ENCODE measurements at regions not wholly inside any gene's neighbourhood (a gene's known extent, or its start where the extent isn't known, plus 50 kb on each side); places are given as distances from the start of the nearest gene placed in this dataset.

DNA sequence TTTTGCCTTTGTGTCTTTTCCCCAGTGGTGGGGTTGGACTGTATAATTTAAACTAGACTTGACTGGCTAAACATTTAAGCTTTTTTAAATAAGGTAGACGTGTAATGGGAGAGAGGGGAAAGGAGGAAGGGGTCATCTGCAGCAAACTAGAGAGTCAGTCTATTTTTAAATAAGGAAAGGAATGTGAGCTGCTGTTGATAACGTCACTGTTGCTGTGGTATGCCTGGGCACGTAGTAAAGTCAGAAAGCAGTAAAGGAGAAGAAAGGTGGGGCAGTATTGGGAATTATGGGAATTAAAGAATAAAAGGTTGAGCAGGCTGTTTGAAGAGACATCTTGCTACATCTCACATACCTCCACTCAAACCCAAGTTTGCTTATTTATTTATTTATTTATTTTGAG, 80.4 kb upstream of the FSHB start:
- H3K9me3 ChIP-seq: no peaks in the 10 kb centered on the region
- no peak overlapping the region for H3K4me3 ChIP-seq
- TF ChIP-seq POLR2A (IDR thresholded peaks at IDR 0.05) (no peak), POLR2AphosphoS5 (IDR thresholded peaks at IDR 0.05) (no peak), EP300 (IDR thresholded peaks at IDR 0.05) (no peak)
- TF ChIP-seq, protein P1, sequence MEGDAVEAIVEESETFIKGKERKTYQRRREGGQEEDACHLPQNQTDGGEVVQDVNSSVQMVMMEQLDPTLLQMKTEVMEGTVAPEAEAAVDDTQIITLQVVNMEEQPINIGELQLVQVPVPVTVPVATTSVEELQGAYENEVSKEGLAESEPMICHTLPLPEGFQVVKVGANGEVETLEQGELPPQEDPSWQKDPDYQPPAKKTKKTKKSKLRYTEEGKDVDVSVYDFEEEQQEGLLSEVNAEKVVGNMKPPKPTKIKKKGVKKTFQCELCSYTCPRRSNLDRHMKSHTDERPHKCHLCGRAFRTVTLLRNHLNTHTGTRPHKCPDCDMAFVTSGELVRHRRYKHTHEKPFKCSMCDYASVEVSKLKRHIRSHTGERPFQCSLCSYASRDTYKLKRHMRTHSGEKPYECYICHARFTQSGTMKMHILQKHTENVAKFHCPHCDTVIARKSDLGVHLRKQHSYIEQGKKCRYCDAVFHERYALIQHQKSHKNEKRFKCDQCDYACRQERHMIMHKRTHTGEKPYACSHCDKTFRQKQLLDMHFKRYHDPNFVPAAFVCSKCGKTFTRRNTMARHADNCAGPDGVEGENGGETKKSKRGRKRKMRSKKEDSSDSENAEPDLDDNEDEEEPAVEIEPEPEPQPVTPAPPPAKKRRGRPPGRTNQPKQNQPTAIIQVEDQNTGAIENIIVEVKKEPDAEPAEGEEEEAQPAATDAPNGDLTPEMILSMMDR (IDR thresholded peaks at IDR 0.05): no peak
- no peak for ATAC-seq
- WGBS, 2 donors (ENCODE audit: low coverage in 1 of 2): 11 to 13% methylated on average over 3 of the region's 3 CpGs
- H3K4me1 ChIP-seq: peaks cover 0 to 17% (median 0%) of the 10 kb centered on the region in 3 donors
- no peak overlapping the region for H3K27ac ChIP-seq
- no peaks in the 10 kb centered on the region for H3K36me3 ChIP-seq
- H3K27me3 ChIP-seq: no peaks in the 10 kb centered on the region

DNA sequence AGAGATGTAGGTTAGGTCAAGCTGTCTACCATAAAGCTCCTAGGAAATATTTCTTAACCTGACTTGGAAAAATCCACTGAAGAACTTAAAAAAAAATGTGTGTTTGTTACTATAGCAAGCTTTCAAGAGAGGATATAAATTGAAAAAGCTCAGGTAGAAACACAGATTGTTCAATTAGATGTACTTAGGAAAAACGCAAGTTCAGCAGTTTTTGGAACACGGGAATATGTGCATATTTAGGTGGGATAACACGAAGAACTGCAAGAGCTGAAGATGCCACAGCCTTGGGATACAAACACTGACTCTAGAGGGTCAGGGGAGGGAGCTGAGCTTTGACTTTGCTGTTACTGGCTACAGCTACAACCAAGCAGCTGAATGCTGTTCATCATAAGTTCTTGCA, 77.8 kb upstream of the FSHB start:
- no peak for ATAC-seq
- no peak overlapping the region for H3K4me3 ChIP-seq
- TF ChIP-seq, protein P1 (IDR thresholded peaks at IDR 0.05): no peak
- TF ChIP-seq EP300 (IDR thresholded peaks at IDR 0.05) (no peak), POLR2AphosphoS5 (IDR thresholded peaks at IDR 0.05) (no peak), POLR2A (IDR thresholded peaks at IDR 0.05) (no peak)
- H3K9me3 ChIP-seq: no peaks in the 10 kb centered on the region
- no peak overlapping the region for H3K27ac ChIP-seq
- no peaks in the 10 kb centered on the region for H3K27me3 ChIP-seq
- no peaks in the 10 kb centered on the region for H3K36me3 ChIP-seq
- 85 to 92% methylated on average over 3 of the region's 3 CpGs for WGBS, 2 donors (ENCODE audit: low coverage in 1 of 2)
- H3K4me1 ChIP-seq: peaks cover 0 to 23% (median 0%) of the 10 kb centered on the region in 3 donors

DNA sequence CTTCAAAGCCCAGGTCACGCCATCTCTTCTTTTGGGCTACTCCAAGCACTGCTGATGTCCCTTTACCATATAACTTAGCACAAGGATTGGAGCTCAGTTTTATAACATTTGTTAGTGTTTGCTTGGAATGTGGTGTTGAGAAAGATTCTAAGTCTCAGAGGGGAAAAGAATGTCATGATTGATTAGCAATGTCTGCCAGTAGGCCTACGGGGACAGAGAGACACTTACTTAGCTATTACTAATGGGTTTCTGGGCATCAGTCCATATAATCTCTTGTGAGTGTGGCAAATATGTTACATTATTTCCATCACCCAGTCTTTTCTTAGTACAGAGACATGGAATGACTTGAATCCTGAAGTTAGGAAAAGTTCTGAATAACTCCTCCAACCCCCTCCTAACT, 75.4 kb upstream of the FSHB start:
- peak; percentile 94 for TF ChIP-seq POLR2AphosphoS5 (IDR thresholded peaks at IDR 0.05)
- TF ChIP-seq EP300 (IDR thresholded peaks at IDR 0.05): no peak
- no peak for TF ChIP-seq POLR2A (IDR thresholded peaks at IDR 0.05)
- TF ChIP-seq, protein P1 (IDR thresholded peaks at IDR 0.05): no peak
- peak; percentile 66 for ATAC-seq
- H3K4me3 ChIP-seq: no peak overlapping the region
- WGBS, 2 donors (ENCODE audit: low coverage in 1 of 2): 16 to 33% methylated on average over 1 to 2 of the region's 2 CpGs
- no peaks in the 10 kb centered on the region for H3K27me3 ChIP-seq
- no peaks in the 10 kb centered on the region for H3K36me3 ChIP-seq
- H3K4me1 ChIP-seq: peaks cover 0 to 23% (median 0%) of the 10 kb centered on the region in 3 donors
- H3K27ac ChIP-seq: peak overlapping the region in 2 of 4 donors; percentile 37 to 46
- H3K9me3 ChIP-seq: no peaks in the 10 kb centered on the region

- H3K4me3 ChIP-seq: no peak overlapping the region
- no peaks in the 10 kb centered on the region for H3K27me3 ChIP-seq
- H3K36me3 ChIP-seq: no peaks in the 10 kb centered on the region
- no peak overlapping the region for H3K27ac ChIP-seq
- WGBS, 2 donors (ENCODE audit: low coverage in 1 of 2): 63% methylated on average over 1 to 2 of the region's 2 CpGs
- H3K4me1 ChIP-seq: peaks cover 0 to 14% (median 0%) of the 10 kb centered on the region in 3 donors
- no peaks in the 10 kb centered on the region for H3K9me3 ChIP-seq
- no peak for ATAC-seq
- TF ChIP-seq POLR2A (IDR thresholded peaks at IDR 0.05) (no peak), POLR2AphosphoS5 (IDR thresholded peaks at IDR 0.05) (no peak), EP300 (IDR thresholded peaks at IDR 0.05) (no peak)
- TF ChIP-seq, protein P1 (IDR thresholded peaks at IDR 0.05): no peak
Observed at GRCh38 chr11:30159546-30159945, 71.3 kb upstream of the FSHB start.

- H3K4me3 ChIP-seq: no peak overlapping the region
- H3K27ac ChIP-seq: no peak overlapping the region
- H3K9me3 ChIP-seq: no peaks in the 10 kb centered on the region
- H3K27me3 ChIP-seq: no peaks in the 10 kb centered on the region
- TF ChIP-seq POLR2AphosphoS5 (IDR thresholded peaks at IDR 0.05) (no peak), EP300 (IDR thresholded peaks at IDR 0.05) (no peak), POLR2A (IDR thresholded peaks at IDR 0.05) (no peak)
- TF ChIP-seq, protein P1 (IDR thresholded peaks at IDR 0.05): no peak
- no peaks in the 10 kb centered on the region for H3K4me1 ChIP-seq
- H3K36me3 ChIP-seq: no peaks in the 10 kb centered on the region
- 88 to 92% methylated on average over 3 of the region's 3 CpGs for WGBS, 2 donors (ENCODE audit: low coverage in 1 of 2)
- no peak for ATAC-seq
Observed at GRCh38 chr11:30165652-30166051, 65.2 kb upstream of the FSHB start.

Measured in gastroesophageal sphincter (tissue), 4 donors.